GM04504 (cell line): ENCODE measurements at regions not wholly inside any gene's neighbourhood (a gene's known extent, or its start where the extent isn't known, plus 50 kb on each side); places are given as distances from the start of the nearest gene placed in this dataset.

Experiments used
- DNase-seq: peaks from one replicate; pipeline ENCODE4 v3.0.0-alpha.2; 2012; ENCODE audit warnings: low read depth

DNA sequence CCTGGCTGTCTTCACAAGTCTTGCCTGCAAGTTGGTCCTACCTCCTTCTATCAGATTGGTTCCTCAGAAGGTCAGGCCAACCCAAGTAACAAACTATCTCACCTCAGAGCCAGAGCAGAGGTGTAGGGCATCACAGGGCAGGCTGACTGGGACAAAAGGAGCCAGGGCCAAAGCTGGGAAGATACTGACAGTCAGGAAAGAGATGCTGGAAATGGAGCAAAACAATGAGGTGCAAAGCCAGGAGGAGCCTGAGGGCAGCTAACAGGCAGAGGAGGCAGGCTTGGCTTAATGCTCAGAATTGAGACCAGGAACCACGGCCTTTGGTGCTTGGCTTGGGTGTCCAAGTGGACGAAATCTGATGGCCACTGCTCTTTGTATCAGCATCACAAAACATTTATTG, 68.4 kb upstream of the PNMA1 start:
- no peak for DNase-seq

DNA sequence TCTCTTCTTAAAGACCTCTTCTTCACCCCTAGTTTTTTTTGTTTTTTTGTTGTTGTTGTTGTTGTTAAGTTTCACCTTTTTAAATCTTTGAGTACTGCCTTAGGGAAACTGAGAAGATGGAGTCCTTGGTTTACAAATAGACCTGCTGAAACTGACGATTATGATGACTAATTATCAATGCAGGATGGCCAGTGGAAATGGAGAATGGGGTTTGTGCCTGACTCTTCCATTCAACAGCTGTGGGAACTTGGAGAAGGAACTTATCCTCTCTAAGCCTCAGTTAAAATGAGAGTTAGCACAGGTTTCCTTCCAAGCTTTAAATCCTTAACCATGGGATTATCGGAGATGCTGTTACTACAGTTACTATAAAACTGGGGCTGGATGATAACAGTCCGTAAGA, 66.7 kb upstream of the PNMA1 start:
- DNase-seq: no peak

DNA sequence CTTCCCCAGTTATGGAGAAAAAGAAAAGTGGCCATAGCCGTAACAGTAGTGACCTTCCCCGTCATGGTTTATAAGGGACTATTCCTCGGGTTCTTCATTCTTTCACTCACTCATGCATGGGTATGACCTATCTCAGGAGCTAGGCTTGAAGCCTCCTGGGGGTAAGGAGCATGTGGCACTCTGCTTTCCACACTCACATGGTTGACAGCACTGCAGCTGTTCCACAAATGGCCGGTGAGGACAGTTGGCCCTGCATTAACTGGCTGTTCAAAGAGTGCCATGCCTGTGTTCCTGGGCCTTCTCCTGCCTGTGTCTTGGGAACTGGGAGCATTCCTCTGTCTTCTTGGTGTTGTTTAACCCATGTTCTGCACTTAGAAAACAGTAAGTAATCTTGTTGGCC, 66.2 kb upstream of the PNMA1 start:
- no peak for DNase-seq

DNA sequence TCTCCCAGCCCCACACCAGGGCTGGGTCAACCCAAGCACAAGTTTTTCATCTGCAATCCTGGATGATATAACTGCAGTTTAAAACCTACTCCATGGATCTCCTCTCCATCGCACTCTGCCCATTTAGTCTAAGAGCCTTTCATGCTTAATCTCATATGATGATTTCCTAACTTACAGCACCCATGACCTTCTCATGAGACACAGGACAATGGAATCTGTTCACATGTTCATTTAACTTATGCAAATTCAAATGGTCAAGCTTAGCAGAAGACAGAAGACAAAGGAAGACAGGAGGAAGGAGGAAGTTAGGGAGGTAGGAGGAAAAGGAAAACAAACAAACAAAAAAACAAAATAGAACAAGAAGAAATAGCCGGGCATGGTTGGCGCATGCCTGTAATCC, 64.6 kb upstream of the PNMA1 start:
- no peak for DNase-seq

DNA sequence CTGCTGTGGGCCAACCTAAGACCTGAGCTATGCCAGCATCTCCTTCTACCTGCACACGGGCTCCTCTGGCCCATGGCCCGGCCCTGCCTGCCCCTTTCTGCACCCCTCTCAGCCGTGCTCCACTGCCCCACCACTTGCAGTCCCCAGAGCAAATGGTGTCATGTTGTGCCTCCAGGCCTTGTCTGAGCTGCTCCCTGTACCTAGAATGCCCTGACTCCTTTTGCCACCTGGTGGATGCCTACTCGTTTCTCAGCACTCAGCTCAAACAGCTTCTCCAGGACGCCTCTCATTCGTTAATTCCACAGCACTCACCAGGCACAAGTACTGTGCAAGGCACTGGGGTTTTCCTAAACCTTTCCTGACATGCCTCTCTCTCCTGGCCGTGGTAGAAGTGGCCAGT, 63.2 kb upstream of the PNMA1 start:
- no peak for DNase-seq

DNA sequence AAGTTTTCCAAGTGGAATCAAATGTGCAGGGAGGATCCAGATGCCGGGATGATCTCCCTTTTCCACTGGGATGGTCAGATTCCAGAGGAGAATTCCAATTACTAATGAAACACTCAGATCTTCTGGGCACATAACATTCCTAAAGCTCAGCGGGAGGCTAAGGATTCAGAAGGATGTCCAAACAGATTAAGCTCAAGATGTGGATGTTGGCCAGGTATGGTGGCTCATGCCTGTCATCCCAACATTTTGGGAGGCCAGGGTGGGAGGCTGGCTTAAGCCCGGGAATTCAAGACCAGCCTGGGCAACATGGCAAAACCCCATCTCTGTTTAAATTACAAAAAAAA, 62.0 kb upstream of the PNMA1 start:
- no peak for DNase-seq

DNA sequence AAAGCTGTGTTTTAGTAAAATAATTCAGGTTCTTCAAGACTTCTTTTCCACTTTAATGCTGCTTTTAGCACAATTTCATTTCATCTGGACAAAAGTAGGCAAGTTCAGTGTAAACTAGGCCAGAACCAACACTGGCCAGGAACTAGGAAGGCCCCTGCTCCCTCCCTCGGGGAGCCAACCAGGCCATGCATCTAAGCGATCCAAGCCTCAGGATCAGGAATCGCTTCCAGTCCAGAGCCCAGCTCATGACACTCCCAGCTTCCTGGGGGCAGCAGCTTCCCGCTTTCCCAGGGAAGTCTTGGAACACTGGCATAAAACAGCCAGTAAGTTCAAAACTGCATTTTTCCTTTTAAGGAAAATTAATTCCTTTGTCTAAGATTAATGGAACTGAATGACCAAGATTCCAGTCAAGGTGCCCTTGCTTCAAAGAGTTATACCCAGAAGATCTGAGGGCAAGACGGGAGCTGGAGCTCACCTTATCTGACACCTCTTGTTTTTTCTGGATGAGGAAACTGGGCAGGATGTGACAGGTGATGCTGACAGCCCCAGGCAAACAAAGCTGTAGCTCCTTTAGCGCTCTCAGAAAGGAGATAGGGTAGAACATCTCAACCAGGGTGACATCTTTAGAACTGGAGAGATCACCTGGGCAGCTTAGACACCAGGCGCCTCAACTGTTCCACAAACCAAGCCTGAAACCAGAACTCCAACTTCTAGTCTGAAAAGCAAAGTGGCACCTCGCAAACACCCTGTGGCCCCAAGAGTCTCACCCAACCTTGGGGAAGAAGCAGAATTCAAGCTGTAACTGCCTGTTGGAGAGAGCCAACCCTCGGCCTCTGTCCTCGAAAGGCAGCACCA, 61.4 kb upstream of the PNMA1 start:
- no peak for DNase-seq

DNA sequence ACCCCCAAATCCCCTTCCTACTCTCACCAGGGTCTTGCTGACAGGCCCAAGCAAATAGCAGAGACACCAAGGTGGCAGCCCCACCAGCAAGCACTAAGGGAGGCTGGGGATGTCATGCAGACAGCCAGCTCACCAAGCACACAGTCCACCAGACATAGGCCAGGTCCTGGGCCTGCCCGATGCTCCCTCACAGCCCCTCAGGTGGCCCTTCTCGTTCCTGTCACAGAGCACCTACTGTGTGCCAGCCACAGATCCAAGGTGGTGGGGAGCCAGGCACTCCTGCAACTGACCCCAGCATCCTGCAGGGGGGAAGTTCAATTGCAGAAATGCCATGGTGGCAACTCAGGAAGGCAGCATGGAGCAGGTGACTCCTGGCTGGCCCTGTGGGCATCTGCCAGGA, 60.5 kb upstream of the PNMA1 start:
- no peak for DNase-seq

DNA sequence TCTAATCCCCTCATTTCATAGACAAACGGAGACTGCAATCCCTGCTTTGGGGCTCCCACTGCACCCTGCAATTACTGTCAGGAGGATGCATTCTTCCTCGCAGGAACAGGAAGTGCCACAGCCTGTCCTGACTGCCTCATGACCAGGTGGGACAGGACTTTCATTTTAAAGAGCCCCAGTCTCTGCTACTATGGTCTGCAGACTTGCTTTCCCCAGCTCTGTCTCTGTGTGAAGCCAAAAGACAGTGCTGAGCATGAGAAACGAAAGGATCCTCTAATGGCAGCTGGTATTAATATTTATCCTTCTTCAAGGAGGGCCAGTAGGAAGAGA, 60.0 kb upstream of the PNMA1 start:
- no peak for DNase-seq

DNA sequence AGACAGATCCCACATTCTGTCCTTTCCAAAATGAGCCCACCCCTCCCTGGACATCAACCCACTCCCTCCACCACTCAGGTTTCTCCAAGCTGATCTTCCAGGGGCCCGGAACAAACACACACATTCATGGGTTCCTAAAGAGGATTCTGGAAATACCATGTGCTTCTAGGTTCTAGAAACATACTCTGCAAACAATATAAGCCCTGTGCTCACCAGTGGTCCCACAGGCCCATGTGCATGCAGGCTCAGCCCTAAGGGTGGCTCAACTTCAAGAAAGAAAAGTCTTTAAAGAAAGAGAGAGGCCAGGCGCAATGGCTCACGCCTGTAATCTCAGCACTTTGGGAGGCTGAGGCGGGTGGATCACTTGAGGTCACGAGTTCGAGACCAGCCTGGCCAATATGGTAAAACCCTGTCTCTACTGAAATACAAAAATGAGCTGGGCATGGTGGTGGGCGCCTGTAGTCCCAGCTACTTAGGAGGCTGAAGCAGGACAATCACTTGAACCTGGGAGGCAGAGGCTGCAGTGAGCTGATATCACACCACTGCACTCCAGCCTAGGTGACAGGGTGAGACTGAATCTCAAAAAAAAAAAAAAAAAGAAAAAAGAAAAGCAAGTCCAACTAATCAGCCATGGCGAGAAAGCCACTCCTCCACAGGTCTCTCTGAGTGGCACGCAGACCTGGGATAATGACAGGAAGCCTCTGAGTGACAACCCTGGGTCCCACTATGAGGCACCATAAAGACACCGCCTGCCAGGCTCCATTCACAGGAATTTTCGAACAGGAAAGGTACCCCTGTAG, 59.5 kb upstream of the PNMA1 start:
- DNase-seq: no peak

DNA sequence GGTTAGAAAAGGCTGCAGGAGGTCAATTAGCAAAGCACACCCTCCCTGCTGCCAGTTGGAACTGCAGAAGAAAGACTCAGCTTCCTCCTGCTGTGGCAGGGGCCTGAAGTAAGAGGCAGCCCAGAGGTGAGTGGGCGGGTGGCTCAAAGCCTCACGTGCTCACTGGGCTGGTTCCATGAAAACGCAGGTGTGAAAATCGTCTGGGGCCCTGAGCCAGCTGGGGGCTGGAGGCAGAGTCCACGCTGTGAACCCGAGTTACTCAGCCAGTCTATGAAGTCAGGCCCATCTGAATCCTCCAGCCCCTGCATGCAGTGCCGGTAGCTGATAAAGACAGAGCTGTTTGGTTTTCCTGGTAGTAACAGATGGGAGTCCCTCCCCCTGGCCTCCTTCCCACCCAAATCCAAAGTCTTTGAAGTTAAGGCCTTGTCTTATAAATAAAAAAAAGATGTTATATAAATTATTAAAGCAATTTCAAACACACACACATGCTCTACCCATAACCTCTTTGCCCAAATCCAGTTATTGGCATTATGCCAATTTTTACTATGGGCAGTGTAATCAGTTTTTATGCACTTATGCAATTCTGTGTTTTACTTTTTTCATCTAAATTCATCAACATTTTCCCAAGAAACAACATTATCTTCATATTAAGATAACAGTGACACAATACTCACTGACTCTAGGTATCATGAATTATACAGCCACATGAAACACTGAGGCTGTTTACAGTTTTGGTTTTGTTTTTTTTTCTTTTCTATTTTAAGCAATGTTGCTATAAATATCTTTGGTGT, 57.9 kb upstream of the PNMA1 start:
- no peak for DNase-seq

DNA sequence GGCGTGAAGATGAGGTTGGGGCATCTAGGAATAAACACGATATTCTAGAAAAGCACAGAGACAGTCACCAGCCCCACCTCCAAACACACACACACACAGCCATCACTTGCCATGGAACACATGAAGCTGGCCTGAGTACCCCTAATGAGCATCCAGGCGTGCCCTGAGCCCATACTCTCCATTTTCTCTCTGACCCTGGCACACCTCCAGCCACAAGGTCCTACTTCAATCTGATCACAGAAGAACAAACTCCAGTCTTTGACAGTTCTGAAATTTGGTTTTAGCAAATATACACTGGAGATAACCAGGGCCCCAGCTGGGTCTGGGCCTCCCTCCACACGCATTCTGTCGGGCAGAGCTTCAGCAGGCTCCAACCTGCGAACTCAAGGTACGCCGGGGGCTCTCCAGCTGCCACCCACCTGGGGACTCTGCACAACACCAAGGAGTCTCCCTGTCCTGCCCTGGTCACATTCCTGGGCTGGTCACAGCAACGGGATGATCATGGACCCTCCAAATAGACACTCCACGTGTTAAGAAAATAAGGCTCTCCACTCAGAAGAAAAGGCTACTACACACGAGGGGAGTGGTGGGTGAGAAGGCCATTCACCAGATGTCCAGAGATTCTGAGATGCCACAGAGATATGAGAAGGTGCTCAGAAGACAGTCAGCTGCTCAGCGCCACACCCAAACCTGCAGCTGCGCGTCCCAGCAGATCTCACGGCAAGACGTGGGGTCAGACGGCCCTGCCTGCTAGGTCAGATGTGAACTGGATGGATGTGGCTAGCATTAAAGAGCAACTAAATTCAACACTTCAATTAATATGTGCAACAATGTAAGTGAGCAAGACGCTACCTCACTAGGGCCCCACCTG, 57.0 kb upstream of the PNMA1 start:
- DNase-seq: no peak

DNA sequence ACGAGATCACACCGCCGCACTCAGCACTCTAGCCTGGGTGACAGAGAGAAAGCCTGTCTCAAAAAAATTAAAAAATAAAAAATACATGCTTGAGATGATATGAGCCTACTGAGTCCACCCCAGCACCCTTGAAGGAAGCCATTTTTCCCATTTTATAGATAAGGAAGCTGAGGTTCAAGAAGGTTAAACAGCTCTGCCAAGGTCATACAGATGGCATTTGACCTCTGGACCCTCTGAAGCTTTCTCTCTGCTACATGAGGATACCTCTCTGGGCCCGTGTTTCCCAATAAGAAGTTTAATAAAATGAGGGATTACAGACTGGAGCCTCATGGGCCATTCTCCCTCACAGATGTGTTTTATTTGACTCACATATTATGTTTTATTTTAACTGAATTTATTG, 53.9 kb upstream of the PNMA1 start:
- DNase-seq: no peak

DNA sequence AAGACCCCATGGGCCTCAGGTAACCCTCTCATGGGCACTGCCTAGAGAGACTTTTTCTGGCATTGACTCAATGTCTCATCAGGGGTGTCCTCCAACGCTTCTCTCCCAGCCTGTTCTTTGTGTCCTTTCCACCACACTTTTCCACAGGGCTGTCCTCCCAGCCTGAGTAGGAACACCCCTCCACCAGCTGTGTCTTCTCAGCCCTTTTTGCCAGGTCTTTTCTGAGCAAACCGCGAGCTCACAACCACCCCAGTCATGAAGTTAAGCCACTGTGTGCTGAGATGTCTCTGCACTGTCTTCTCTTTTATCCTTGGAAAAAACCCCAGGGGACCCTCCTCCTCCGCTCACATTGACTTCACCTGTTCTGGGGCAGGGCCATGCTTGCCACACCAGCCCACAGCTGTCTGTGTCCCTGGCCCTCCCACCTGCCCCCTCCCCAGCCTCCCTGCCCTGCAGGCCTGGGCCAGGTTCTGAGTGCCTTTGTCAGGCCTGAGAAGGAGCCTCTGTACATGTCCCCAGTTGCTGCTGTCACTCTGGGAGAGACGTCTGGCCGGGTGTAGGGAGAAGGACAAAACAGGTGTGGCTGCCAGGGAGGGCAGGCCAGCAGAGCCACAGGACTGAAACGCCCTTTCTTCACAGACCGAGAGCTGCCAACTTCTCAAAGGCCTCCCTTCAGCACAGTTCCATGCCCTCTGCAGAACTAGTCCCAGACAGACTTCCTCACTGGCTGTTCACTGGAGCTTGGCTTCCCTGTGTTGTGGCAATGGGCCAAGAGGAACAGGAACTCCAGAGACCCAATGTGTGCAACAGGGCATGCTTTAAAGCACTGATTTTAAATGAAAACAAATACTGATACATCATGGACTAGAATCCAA, 50.5 kb upstream of the PNMA1 start:
- DNase-seq: no peak
